HEK293T (cell line): ENCODE measurements at regions not wholly inside any gene's neighbourhood (a gene's known extent, or its start where the extent isn't known, plus 50 kb on each side); places are given as distances from the start of the nearest gene placed in this dataset.

ENCODE experiments used
- ARNT ChIP-seq: fragments of 450-650 bp; IDR thresholded peaks from 2 replicates; pipeline ENCODE4 v1.6.1; 2017; ENCODE audit warnings: mild to moderate bottlenecking
- BHLHE40 ChIP-seq: fragments of 450-650 bp; IDR thresholded peaks from 2 replicates; pipeline ENCODE4 v1.6.1; 2016; ENCODE audit warnings: mild to moderate bottlenecking, moderate library complexity, borderline replicate concordance
- ELF4 ChIP-seq: fragments of 450-650 bp; IDR thresholded peaks from 2 replicates; pipeline ENCODE4 v1.6.1; 2017; ENCODE audit warnings: antibody characterized with exemption
- FOXK2 ChIP-seq: fragments of 450-650 bp; IDR thresholded peaks from 2 replicates; pipeline ENCODE4 v1.6.1; 2016; ENCODE audit warnings: mild to moderate bottlenecking
- FOXM1 ChIP-seq: fragments of 450-650 bp; IDR thresholded peaks from 2 replicates; pipeline ENCODE4 v1.6.1; 2017; ENCODE audit warnings: mild to moderate bottlenecking, borderline replicate concordance
- HDGF ChIP-seq: fragments of 450-650 bp; IDR thresholded peaks from 2 replicates; pipeline ENCODE4 v1.6.1; 2017; ENCODE audit warnings: antibody characterized with exemption, borderline replicate concordance
- L3MBTL2 ChIP-seq: fragments of 450-650 bp; conservative IDR thresholded peaks from 2 replicates; pipeline ENCODE4 v1.6.1; 2016; ENCODE audit warnings: mild to moderate bottlenecking
- LEF1 ChIP-seq: fragments of 450-650 bp; IDR thresholded peaks from 2 replicates; pipeline ENCODE4 v1.6.1; 2017; ENCODE audit warnings: mild to moderate bottlenecking, borderline replicate concordance
- NFRKB ChIP-seq: fragments of 450-650 bp; IDR thresholded peaks from 2 replicates; pipeline ENCODE4 v1.6.1; 2016; ENCODE audit warnings: mild to moderate bottlenecking, moderate library complexity
- PKNOX1 ChIP-seq: fragments of 450-650 bp; IDR thresholded peaks from 2 replicates; pipeline ENCODE4 v1.6.1; 2016
- SP1 ChIP-seq: fragments of 450-650 bp; IDR thresholded peaks from 2 replicates; pipeline ENCODE4 v1.6.1; 2017
- SUZ12 ChIP-seq: fragments of 450-650 bp; IDR thresholded peaks from 2 replicates; pipeline ENCODE4 v1.6.1; 2016; ENCODE audit warnings: mild to moderate bottlenecking
- TARDBP ChIP-seq: fragments of 450-650 bp; IDR thresholded peaks from 2 replicates; pipeline ENCODE4 v1.6.1; 2016
- ZNF384 ChIP-seq: fragments of 450-650 bp; IDR thresholded peaks from 2 replicates; pipeline ENCODE4 v1.6.1; 2016

GRCh38 chr10:3709456-3710060 lies 75.5 kb downstream of the KLF6 start:
- no peak for TF ChIP-seq NFRKB
- TF ChIP-seq ZNF384: no peak
- no peak for TF ChIP-seq TARDBP
- no peak for TF ChIP-seq ELF4
- TF ChIP-seq HDGF: no peak
- TF ChIP-seq L3MBTL2: no peak
- no peak for TF ChIP-seq ARNT
- no peak for TF ChIP-seq SUZ12
- TF ChIP-seq PKNOX1: no peak
- no peak for TF ChIP-seq BHLHE40
- no peak for TF ChIP-seq SP1
- TF ChIP-seq FOXM1: no peak
- no peak for TF ChIP-seq FOXK2
- TF ChIP-seq LEF1: no peak
